ENCODE measurements at regions not wholly inside any gene's neighbourhood (a gene's known extent, or its start where the extent isn't known, plus 50 kb on each side); places are given as distances from the start of the nearest gene placed in this dataset.

GRCh38 chr3:170753421-170754310 lies 116.3 kb downstream of the RPL22L1 start:
- TF ChIP-seq CTCF (conservative IDR thresholded peaks at IDR 0.05) (no peak), ZFX (IDR thresholded peaks at IDR 0.05) (no peak)
